CD14-positive monocyte (primary cell): ENCODE measurements at regions not wholly inside any gene's neighbourhood (a gene's known extent, or its start where the extent isn't known, plus 50 kb on each side); places are given as distances from the start of the nearest gene placed in this dataset.

Experiments used
- DNase-seq, 3 donors: peaks; one replicate each; pipeline ENCODE4 v3.0.0-alpha.2; 2011 to 2022
- H2AFZ ChIP-seq: 2 replicates; pipeline ENCODE4 v1.6.0; 2012; ENCODE audit warnings: mild to moderate bottlenecking, low read depth, low read length, inconsistent platforms; ENCODE audit not compliant: insufficient read depth, poor library complexity, severe bottlenecking
- H3K27ac ChIP-seq, 2 donors: 1 replicate in 1 of 2; 2 replicates in 1 of 2; pipeline ENCODE4 v1.5.1; 2012 to 2013; ENCODE audit warnings: low read length in 2 of 2, control low read depth in 1 of 2, inconsistent platforms in 1 of 2, low read depth in 1 of 2, mild to moderate bottlenecking in 1 of 2
- H3K27me3 ChIP-seq, 2 donors: one replicate each; pipeline versions ENCODE4 v1.6.0 to v1.6.1; 2011 to 2013; ENCODE audit warnings: low read length in 2 of 2; ENCODE audit not compliant: control insufficient read depth in 2 of 2, insufficient read depth in 2 of 2
- H3K36me3 ChIP-seq, 2 donors: replicated peaks in 1 of 2; 1 replicate in 1 of 2; 2 replicates in 1 of 2; pipeline versions ENCODE4 v1.5.1 to v1.6.1; 2012 to 2013; ENCODE audit warnings: low read length in 2 of 2, control low read depth in 1 of 2, inconsistent platforms in 1 of 2, mild to moderate bottlenecking in 1 of 2; ENCODE audit not compliant: insufficient read depth in 2 of 2, control insufficient read depth in 1 of 2
- H3K4me1 ChIP-seq, 2 donors: 1 replicate in 1 of 2; 2 replicates in 1 of 2; pipeline versions ENCODE4 v1.5.1 to v1.6.1; 2012 to 2013; ENCODE audit warnings: low read length in 2 of 2, control low read depth in 1 of 2, inconsistent platforms in 1 of 2, mild to moderate bottlenecking in 1 of 2, moderate library complexity in 1 of 2; ENCODE audit not compliant: insufficient read depth in 2 of 2, control insufficient read depth in 1 of 2
- H3K4me2 ChIP-seq: replicated peaks from 2 replicates; pipeline ENCODE3; 2012; ENCODE audit warnings: low read length, moderate library complexity, mild to moderate bottlenecking; ENCODE audit not compliant: poor library complexity, severe bottlenecking; ENCODE audit errors: extremely low read depth
- H3K4me3 ChIP-seq, 3 experiments: fragments of 200-600 bp in 1 of 3; sonication (generic) in 1 of 3; replicated peaks in 1 of 3; 1 replicate in 2 of 3; 2 replicates in 1 of 3; pipeline ENCODE4 v1.5.1; 2011 to 2013; ENCODE audit warnings: low read length in 3 of 3, mild to moderate bottlenecking in 3 of 3, control low read depth in 2 of 3, low read depth in 2 of 3, inconsistent platforms in 1 of 3, moderate library complexity in 1 of 3
- H3K79me2 ChIP-seq: 2 replicates; pipeline ENCODE4 v1.6.0; 2012; ENCODE audit warnings: mild to moderate bottlenecking, control low read depth, inconsistent platforms, low read length, moderate library complexity; ENCODE audit not compliant: insufficient read depth
- H3K9ac ChIP-seq: 2 replicates; pipeline ENCODE4 v1.6.0; 2017; ENCODE audit warnings: low read length, mild to moderate bottlenecking; ENCODE audit not compliant: insufficient read depth, poor library complexity, severe bottlenecking
- H3K9me3 ChIP-seq, 2 donors: replicated peaks in 1 of 2; 1 replicate in 1 of 2; 2 replicates in 1 of 2; pipeline versions ENCODE4 v1.5.1 to v1.6.1; 2012 to 2013; ENCODE audit warnings: low read length in 2 of 2, control low read depth in 1 of 2; ENCODE audit not compliant: control insufficient read depth in 1 of 2, insufficient read depth in 1 of 2
- H4K20me1 ChIP-seq: 2 replicates; pipeline ENCODE4 v1.6.0; 2012; ENCODE audit warnings: mild to moderate bottlenecking, low read length, control low read depth, moderate library complexity; ENCODE audit not compliant: insufficient read depth
- H3K27ac Mint-ChIP-seq, 7 donors: one replicate each; pipeline ENCODE4 v1.8.0; 2020; ENCODE audit warnings: mild to moderate bottlenecking in 7 of 7, mixed read lengths in 7 of 7, moderate library complexity in 6 of 7, inconsistent platforms in 2 of 7
- H3K27me3 Mint-ChIP-seq, 3 donors: one replicate each; pipeline ENCODE4 v1.8.0; 2021 to 2022; ENCODE audit warnings: low read depth in 3 of 3, mild to moderate bottlenecking in 3 of 3, mixed read lengths in 3 of 3, moderate library complexity in 3 of 3, inconsistent platforms in 1 of 3
- H3K36me3 Mint-ChIP-seq, 2 donors: one replicate each; pipeline ENCODE4 v1.8.0; 2020; ENCODE audit warnings: mixed read lengths in 2 of 2, inconsistent platforms in 1 of 2, mild to moderate bottlenecking in 1 of 2
- H3K4me1 Mint-ChIP-seq: one replicate; pipeline ENCODE4 v1.8.0; 2020; ENCODE audit warnings: mild to moderate bottlenecking, mixed read lengths
- H3K4me3 Mint-ChIP-seq, 2 donors: one replicate each; pipeline ENCODE4 v1.8.0; 2020; ENCODE audit warnings: mild to moderate bottlenecking in 2 of 2, mixed read lengths in 2 of 2, moderate library complexity in 1 of 2
- H3K9me3 Mint-ChIP-seq, 7 donors: one replicate each; pipeline ENCODE4 v1.8.0; 2020 to 2022; ENCODE audit warnings: mixed read lengths in 7 of 7, mild to moderate bottlenecking in 6 of 7, moderate library complexity in 6 of 7, inconsistent platforms in 2 of 7
- CTCF ChIP-seq: fragments of 200-600 bp; IDR thresholded peaks from one replicate; pipeline ENCODE4 v1.8.0; 2022; ENCODE audit warnings: antibody characterized with exemption, mild to moderate bottlenecking
- WGBS: methylation state at CpG from one replicate; pipeline ENCODE4 v1.1.5; 2013; ENCODE audit warnings: missing lambda C conversion rate; ENCODE audit not compliant: insufficient coverage; 5-methylcytosine and 5-hydroxymethylcytosine counted together
- intact Hi-C, 2 donors: fragments of 100-400 bp; cut with micrococcal nuclease; formaldehyde crosslinking; loops; one replicate each; pipeline versions ENCODE4 v1.15.0 to v1.15.1; 2023

GRCh38 chr5:133667217-133667616 is 54.9 kb upstream of the FSTL4 start:
- no peaks in the 10 kb centered on the region for H4K20me1 ChIP-seq
- no peaks in the 10 kb centered on the region for H3K9me3 ChIP-seq
- no peaks in the 10 kb centered on the region for H3K4me1 Mint-ChIP-seq
- H3K27ac Mint-ChIP-seq: no peak overlapping the region
- peaks cover 7 to 8% (median 8%) of the 10 kb centered on the region in 3 donors for H3K27me3 Mint-ChIP-seq
- no peaks in the 10 kb centered on the region for H3K4me1 ChIP-seq
- intact Hi-C loops: no loop called here
- H3K9ac ChIP-seq: no peak overlapping the region
- no peak overlapping the region for H3K4me2 ChIP-seq
- WGBS: 70% methylated on average over 1 of the region's 1 CpG
- H3K27me3 ChIP-seq: no peaks in the 10 kb centered on the region
- TF ChIP-seq CTCF: no peak
- H3K79me2 ChIP-seq: no peaks in the 10 kb centered on the region
- H3K4me3 Mint-ChIP-seq: no peak overlapping the region
- no peaks in the 10 kb centered on the region for H3K36me3 ChIP-seq
- no peak overlapping the region for H3K4me3 ChIP-seq
- no peaks in the 10 kb centered on the region for H3K36me3 Mint-ChIP-seq
- no peak overlapping the region for H3K27ac ChIP-seq
- no peak for DNase-seq
- peaks cover 0 to 9% (median 4%) of the 10 kb centered on the region in 7 donors for H3K9me3 Mint-ChIP-seq
- no peak overlapping the region for H2AFZ ChIP-seq

GRCh38 chr5:133665571-133665970 is 53.2 kb upstream of the FSTL4 start:
- WGBS: 71% methylated on average over 3 of the region's 3 CpGs
- no peak overlapping the region for H3K27ac ChIP-seq
- Mint-ChIP-seq H3K27me3 (peaks cover 8 to 10% (median 8%) of the 10 kb centered on the region in 3 donors), H3K9me3 (peaks cover 0 to 7% (median 2%) of the 10 kb centered on the region in 7 donors), H3K27ac (no peak overlapping the region), H3K4me1 (no peaks in the 10 kb centered on the region), H3K36me3 (no peaks in the 10 kb centered on the region), H3K4me3 (no peak overlapping the region)
- no peaks in the 10 kb centered on the region for H3K27me3 ChIP-seq
- no peak overlapping the region for H2AFZ ChIP-seq
- no peaks in the 10 kb centered on the region for H3K4me1 ChIP-seq
- intact Hi-C loops: no loop called here
- H3K9ac ChIP-seq: no peak overlapping the region
- no peaks in the 10 kb centered on the region for H3K36me3 ChIP-seq
- no peaks in the 10 kb centered on the region for H3K9me3 ChIP-seq
- H4K20me1 ChIP-seq: no peaks in the 10 kb centered on the region
- TF ChIP-seq CTCF: no peak
- DNase-seq: no peak
- no peak overlapping the region for H3K4me3 ChIP-seq
- no peak overlapping the region for H3K4me2 ChIP-seq
- H3K79me2 ChIP-seq: no peaks in the 10 kb centered on the region
